ENCODE measurements at regions not wholly inside any gene's neighbourhood (a gene's known extent, or its start where the extent isn't known, plus 50 kb on each side); places are given as distances from the start of the nearest gene placed in this dataset.
"Not testable (repeated sequence)": the region's sequence is repeated elsewhere in the genome, so short reads cannot be mapped to it uniquely, and the experiment has no call there.

DNA sequence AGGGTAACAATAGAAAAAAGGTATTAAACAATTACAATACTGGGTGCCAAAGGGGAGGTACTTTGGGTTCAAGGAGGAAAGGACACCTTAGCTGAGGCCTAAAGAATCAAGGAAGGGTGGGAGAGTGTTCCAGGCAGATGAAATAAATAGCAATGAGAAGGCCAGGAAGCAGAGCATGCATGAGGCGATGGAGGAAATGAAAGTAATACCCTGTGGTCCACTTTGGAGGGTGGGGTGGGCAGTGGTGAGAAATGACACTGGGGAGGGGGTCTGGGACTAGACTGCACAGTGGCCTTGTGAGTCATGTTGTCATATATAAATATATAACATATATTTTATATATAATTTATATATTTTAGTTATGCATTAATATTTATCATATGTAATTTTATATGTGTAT is 55.9 kb downstream of the BHLHE40 start:
- DNase-seq: no peak

DNA sequence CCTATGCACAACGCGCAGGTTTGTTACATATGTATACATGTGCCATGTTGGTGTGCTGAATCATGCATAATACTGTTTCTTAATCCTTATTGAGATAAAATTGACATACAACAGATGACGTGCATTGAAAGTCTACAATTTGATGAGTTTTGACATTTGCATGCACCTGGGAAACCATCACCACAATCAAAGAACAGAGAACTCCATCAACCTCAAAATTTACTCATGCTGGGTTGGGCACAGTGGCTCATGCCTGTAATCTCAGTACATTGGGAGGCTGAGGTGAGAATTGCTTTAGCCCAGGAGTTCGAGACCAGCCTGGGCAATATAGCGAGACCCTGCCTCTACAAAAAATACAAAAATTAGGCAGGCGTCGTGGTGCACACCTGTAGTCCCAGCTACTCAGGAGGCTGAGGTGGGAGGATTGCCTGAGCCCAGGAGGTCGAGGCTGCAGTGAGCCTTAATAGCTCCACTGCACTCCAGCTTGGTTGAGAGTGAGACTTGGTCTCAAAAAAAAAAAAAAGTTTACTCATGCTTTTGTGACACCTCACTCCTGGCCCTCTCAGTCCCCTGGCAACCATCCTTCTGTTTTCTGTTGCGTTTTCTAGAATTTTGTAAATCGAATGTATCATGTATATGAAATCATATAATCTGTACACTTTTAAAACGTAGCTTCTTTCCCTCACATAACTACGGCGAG is 56.6 kb downstream of the BHLHE40 start:
- DNase-seq: no peak

DNA sequence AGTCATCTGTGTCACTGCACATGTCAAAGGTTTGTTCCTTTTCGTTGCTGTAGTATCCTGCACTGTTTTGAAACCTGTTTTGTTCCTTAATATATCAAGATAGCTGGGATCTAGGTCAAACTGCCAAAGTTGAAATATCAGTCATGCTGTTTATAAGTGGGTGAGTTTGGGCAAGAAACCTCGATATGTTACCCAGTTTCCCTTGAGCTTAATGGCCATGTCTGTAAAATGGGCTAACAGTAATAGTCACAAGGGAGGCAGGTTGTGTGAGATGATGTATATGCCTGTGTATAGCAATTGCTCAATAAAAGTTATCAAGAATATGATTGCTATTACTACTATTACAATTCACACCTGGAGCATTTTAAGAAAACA is 57.1 kb downstream of the BHLHE40 start:
- no peak for DNase-seq

DNA sequence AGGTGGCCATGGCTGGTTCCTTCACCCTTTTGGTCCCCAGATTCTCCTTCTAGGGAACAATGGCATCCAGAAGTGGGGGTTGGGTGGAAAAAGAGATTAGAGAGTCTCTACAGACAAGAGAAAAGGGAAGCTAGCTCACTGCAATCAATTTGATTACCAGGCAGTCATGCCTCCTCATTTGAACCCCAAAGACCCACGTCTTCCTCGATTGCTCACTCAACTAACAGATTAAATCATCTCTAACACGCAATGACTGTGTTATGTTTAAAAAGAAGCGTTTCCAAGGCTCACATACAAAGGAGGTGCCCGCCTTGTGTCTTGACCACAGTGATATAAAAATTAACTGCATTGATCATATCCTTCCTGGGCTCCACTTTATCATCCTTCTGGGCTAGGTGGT is 57.6 kb downstream of the BHLHE40 start:
- no peak for DNase-seq

DNA sequence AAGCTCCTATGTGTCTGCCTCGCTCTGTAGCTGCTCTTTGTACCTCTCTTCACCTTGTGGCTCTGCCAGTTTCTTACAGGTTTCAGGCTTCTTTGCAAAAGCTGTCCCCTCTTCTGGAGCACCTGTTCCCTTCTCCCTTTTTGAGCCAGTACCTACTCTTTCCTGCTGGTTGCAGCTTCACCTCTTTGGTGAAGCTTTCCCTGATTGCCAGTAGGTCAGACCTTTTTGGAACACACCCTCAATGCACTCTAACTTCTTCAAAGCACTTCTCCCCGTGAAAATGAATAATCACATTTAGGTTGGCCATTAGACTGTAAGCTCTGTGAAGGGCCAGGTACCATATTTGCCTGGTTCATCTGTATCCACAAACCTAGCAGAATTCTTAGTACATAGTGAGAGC is 60.3 kb downstream of the BHLHE40 start:
- no peak for DNase-seq

DNA sequence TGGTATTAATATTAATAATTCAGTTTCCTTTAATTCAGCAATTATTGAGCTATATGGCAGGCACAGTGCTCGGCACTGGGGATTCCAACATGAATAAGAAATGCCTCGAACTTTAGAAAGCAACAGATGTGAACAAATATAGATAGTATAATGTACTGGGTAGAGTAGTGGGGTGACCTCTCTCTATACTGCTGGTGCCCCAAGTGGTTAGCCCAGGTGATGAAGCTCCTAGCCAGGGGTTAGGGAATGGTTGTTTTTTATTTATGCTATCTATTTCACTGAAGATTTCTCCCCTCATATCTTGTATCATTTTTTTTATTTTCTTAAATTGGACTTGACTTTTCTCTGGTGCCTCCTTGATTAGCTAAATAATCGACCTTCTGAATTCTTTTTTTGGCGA is 62.1 kb downstream of the BHLHE40 start:
- no peak for DNase-seq

DNA sequence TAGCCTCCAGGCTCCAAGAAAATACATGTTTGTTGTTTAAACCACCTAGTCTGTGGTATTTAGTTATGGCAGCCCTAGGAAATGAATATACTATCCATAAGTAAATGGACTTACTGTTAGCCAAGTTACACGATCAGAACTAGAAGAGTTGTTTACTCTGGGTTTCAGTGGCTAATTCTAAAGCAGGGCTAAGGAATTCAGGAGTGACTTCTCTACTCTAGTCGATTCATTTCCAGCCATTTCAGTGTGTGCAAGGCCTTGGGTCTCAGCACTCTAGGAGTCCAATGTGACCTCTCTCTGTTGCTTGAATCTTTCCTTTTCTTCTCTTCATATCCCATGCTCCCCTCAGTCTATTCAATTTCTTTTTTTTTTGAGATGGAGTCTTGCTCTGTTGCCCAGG is 66.7 kb downstream of the BHLHE40 start:
- no peak for DNase-seq

DNA sequence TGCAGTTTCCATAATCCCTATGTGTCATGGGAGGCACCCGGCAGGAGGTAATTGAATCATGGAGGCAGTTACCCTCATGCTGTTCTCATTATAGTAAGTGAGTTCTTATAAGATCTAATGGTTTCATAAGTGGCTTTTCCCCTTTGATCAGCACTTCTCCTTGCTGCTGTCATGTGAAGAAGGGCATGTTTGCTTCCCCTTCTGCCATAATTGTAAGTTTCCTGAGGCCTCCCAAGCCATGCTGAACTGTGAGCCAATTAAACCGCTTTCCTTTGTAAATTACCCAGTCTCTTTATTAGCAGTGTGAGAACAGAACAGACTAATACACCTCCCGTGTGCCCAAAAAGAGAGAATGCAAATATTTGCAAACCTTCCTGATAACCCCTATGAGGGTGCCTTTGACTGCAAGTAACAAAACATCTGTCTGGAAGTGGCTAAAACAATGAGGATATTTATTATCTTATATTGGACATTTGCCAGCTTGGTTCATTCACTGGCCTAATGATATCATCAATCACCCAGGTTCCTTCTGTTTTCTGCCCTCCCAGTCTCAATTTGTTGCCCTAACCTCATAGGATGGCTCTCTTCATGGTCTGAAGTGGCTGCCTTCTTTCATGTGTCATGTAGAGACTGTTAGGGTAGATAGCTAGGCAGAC is 68.7 kb downstream of the BHLHE40 start:
- peak; percentile 51 for DNase-seq

DNA sequence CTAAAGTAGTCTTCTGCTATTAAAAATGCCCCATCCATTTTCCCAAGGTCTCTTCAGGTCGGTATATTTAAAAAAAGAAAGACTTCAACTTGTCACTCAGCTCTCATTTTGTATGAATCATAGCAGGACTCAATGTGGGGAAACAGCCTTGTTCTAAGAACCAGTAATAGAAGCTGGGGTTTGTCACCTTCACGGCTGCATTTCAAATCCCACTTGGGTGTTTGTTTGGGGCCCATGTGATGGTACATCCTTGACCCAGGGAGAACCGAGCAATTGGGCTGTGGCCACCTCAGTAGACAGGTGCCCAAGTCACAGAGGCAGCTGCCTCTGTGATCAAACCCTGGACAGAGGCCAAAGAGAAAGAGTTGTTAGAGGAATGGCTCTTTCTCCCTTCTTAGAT is 70.3 kb upstream of the ARL8B start:
- DNase-seq: peak; percentile 5

DNA sequence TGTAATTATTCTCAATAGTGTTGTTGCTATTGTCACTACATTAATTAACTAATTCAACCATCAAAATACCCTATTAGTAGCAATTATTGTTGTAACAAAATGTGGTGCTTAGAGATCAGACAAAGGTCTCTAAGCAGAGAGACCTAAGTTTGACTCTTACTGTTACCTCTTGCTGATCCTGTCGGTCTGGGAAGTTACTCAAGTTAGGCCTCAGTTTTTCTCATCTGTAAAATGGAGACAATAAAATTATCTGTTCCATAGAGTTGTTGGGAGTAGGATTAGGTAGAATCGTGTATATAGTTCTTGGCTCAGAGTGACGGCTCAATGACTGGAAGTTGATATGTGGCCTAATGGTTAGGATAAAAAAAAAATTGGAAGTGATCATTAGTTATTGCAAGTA is 69.8 kb upstream of the ARL8B start:
- no peak for DNase-seq

DNA sequence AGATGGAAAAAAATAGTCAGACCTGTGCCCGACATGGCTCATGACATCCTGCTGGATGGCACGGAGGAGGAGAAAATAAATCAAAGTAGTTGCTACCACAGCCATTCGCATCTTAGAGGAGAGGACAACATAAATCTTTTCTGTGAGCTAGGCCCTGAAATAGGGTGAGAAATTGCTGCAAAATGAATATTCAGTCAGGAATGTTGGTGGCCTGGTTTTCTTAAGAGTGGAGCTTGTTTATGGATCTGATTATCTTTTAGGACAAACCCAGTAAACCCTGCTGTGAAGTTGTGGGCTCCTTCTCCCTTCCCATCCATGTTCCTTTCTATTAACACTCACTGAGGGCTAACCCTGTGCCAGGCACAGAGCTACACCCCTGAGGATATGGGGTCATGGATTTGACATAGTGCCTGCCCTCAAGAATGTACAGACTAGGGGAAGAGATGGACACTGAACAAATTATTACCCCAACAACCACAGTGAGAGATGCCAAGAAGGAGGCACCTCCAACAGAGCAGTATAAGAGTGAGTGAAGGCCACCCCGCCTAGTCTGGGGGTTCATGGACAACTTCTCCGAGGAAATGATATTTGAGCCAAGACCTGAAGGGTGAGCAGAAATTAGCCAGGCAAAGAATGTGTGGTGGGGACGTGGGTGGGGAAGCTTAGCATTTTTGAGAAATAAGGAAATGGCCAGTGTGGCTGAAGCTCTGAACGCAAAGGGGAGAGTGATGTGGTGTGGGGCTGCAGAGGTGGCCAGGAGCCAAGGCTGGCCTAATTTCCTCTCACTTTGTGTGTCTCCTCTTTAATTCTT is 68.9 kb upstream of the ARL8B start:
- DNase-seq: no peak

DNA sequence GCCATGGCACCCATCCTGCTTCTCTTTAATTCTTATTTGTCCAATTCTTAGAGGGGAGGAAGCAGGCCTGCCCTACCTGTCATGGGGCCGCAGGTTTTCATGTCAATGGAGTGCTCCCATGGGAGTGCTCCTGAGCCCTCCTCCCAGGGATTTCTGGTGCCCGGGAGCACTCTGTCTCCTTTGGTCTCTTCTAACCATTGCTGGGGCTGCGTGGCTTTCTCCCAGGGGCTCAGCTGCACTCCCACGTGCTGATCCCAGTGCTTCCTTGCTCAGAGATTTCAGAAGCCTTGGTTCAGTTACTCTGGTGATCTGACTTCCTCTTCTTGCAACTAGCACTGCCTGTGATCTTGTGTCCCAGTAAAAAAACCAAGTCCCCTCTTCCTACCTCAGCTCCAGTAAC is 68.0 kb upstream of the ARL8B start:
- DNase-seq: no peak

DNA sequence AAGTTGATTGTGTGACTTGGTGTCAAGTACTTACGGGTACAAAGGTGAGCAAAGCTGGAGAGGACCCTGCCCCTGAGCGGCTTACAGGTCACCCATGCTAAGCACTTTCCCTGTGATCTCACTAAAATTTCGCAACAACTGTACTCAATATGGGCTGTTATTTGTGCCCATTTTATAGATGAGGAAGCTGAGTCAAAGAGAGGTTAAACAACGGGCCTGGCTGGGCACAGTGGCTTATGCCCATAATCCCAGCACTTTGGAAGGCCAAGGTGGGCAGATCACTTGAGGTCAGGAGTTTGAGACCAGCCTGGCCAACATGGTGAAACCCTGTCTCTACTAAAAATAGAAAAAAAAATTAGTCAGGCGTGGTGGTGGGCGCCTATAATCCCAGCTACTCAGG is 67.5 kb upstream of the ARL8B start:
- not testable (repeated sequence) for DNase-seq

DNA sequence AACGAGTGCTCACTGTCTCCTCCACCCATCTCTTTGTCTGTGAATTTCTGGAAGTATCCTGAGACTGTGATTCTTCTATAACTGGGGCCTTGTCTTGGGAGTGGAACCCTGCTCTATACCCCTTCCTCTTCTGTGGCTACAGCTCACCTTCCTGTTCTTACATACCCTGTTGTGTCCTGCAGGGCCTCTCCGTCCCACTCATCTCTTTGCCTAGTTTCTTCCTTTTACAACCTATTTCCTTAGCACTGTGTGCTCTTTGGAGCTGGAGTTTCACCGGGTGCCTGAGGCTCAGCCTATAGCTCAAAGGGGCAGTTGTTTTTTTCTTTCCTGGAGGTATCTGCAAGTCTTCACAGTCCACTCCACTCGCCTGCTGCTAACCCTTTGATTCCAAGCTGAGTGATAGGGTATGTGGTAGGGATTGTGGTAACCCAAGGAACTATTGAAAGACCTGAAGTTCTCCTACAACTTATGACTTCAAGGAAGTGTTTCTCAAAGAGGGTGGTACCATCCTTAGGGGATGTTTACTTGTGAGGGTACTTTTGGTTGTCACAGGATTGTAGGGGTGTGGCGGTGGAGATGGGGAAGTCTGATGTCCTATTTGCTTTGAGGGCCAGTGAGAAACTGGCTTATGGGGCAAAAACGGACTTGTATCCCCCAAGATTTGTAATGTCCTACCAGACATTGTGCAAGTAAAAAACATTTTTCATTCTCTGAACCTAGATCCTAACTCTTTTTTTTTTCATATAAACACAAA is 66.6 kb upstream of the ARL8B start:
- no peak for DNase-seq

DNA sequence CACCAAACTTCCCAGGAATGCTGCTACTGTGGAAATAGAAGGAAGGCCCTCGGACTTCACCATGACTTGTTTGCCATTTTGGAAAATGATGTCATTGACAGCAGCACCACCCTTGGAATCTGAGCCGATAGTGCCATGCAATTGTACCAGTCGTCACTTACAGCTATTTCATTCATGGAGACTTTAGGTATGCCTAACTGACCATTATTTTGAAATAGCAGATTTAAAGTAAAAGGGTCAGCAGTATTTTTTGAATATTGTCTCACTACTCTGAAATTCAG is 66.0 kb upstream of the ARL8B start:
- no peak for DNase-seq

DNA sequence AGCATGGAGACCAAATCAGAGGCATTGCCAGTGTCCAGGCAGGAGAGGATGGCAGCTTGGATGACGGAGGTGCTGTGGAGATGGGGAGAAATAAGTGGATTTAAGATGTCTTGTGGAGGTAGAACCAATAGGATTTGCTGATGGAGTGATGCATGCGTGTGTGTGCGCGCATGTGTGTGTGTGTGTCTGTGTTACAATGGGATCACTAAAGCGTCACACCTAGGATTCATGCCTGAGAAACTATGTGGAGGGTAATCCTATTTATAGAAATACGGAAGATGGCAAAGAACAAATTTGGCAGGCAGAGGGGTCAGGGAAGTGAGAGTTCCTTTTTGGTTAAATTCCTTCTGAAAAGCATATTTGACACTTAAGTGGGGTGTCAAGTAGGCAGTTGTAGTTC is 64.8 kb upstream of the ARL8B start:
- no peak for DNase-seq

DNA sequence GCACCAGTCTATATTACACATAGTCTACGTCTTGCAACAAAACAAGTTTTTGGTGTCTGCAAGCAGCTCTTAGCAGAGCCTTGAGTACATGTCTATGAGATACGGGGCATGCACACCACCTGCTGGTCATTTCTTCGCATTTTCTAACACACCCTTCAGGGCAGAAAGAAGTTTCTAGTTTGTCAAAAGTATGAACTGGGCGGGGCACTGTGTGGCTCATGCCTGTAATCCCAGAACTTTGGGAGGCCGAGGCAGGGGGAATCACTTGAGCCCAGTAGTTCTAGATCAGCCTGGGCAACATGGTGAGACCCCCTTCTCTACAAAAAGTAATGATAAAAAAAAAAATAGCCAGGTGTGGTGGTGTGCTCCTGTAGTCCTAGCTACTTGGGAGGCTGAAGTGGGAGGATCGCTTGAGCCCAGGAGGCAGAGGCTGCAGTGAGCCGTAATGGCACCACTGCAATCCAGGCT is 64.2 kb upstream of the ARL8B start:
- peak; percentile 40 for DNase-seq

DNA sequence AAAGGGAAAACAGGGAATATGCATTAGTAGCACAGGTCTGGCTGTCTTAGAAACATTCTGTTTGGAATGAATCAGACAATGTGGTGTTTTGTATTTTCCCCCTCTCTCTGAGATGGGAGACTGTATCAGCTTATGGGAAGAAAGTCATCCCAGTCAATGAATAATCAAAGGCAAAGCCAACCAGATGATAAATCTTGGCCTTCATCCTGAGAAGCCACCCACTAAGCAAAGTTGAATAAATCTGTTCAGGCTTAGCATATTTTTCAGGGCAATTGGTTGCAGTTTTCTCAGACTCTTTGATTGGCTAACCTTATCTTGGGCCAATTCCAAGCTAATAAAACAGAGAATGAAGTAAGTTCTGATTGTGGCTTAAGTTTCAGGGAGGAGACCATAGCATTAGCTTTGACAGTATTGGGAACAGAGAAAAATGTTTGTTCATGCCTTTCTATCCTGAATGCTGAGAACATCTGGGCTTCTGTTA is 63.6 kb upstream of the ARL8B start:
- DNase-seq: no peak

DNA sequence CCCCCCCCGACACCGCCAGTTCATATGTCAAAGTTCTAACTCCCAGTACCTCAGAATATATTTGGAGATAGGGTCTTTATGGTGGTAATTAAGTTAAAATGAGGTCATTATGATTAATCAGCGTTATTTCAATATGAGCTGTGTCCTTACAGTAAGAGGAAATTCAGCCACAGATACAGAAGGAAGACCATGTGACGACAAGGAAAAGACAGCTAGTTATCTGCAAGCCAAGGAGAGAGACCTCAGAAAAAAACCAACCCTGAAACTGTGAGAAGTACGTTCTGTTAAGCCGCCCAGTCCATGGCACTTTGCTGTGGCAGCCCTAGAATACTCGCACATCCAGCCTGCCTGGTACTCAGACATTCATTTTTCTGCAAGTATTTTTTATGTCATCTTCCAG is 62.3 kb upstream of the ARL8B start:
- DNase-seq: no peak

DNA sequence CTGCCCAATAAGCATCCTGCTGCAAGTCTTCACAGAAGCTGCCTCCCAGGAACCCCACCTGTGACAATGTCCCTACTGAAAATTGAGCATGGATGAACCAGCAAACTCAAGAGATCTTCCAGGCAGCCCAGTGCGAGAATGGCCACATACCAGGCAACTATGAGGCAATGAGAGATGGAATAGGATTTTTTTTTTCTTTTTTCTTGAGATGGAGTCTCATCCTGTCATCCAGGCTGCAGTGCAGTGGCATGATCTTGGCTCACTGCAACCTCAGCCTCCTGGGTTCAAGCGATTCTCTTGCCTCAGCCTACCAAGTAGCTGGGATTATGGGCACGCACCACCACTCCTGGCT is 60.9 kb upstream of the ARL8B start:
- no peak for DNase-seq

DNA sequence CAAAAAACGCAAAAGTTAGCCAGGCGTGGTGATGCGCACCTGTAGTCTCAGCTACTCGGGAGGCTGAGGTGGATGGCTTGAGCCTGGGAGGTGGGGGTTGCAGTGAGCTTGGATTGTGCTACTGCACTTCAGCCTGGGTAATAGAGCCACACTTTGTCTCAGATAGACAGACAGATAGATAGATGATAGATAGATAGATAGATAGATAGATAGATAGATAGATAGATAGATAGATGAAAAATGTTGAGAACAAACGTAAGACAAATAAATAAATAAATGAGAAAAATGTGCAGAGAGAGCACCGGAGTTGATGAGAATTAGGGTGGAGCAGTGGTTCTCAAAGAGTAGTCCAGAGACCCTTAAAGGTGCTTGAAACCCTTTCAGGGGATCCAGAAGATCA is 58.4 kb upstream of the ARL8B start:
- no peak for DNase-seq

DNA sequence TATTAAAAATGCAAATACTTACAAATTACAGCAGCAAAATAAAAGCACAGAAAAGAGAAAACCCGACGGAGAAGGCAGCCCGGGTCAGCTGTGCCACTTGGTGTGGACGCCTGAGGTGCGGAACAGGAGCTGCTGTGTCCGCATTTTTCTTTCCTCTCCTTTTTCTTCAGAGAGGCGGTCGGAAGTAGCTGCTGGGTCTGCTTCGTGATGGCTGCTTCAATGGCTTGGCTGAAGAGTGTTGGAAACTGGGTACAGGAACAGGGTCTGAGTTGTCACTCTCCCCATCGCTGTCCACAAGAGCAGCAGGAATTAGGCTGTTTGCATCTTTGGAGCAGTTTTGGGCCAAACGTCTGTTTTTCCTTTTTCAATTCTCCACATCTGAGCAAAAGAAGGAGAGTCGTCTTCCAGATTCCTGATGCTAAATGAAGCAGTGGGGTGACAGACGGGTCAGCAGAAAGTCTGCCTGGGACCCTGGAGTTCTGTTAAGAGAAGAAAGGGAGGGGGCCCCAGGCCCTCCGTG is 53.5 kb upstream of the ARL8B start:
- no peak for DNase-seq

DNA sequence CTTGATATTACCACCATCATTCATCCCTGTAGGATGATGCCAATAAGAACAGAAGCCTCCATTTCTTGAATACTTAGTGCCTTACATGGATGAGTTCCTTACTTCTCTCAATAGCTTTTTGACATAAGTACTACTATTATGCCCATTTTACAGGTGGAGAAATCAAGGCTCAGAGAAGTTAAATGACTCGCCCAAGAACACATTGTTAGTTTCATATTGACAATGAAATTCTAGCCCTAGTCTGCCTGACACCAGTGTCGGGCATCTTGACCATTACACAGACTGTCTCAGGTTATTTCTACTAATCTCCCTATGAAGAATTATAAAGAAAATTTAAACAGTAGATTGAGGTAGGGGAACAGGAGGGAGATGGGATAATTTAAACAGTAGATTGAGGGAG is 52.5 kb upstream of the ARL8B start:
- DNase-seq: no peak
